AML-193 (cell line): ENCODE measurements at regions not wholly inside any gene's neighbourhood (a gene's known extent, or its start where the extent isn't known, plus 50 kb on each side); places are given as distances from the start of the nearest gene placed in this dataset.
A peak's percentile ranks its signal among the peaks of the same experiment; 100 is the strongest.

Source experiments
- DNase-seq, 2 experiments: peaks; one replicate each; lab custom pipeline; 2025; lab: John Stamatoyannopoulos, UW

- no peak for DNase-seq
Observed at GRCh38 chr1:81478219-81478618, 322.5 kb upstream of the ADGRL2 start.

DNA sequence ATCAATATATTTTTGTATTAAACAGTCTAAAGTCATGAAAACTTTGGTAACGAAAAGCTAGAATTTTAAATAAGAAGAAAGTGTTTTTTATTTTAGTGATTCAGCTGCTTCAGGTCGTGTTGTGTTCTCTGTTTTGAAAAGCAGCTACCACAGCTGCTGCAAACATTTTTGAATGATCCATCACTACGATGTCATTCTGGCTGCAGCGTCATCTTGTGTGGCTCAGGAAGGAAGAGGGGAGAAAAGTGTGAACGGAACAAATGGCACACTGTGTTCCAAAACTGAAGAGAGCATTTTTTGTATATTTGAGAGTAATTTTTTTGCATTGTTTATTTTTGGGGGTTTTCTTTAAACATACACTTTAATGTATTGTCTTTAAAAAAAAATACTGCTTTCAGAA is 323.0 kb upstream of the ADGRL2 start:
- no peak for DNase-seq

GRCh38 chr1:81472387-81472786 is 328.3 kb upstream of the ADGRL2 start:
- no peak for DNase-seq

GRCh38 chr1:81471255-81471654 is 329.5 kb upstream of the ADGRL2 start:
- no peak for DNase-seq

DNA sequence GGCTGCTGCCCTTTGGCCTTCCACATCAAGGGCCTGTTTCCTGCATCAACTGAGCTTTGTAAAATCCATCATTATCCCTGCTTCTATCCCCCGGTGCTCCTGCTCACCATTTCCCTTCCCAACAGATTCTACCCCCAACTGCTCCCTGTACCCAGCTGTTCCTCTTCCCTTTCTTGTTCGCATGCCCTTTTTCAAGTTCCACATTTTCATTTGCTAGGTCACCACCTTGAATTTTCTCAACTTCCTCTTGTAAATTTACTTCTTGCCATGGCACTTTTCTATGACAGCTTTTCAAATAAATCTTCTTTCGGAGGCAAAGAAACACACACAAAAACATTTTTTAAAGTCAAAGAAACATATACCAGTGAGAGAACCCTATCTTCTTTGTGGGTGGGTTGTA is 330.5 kb upstream of the ADGRL2 start:
- DNase-seq, result peak in 1 of 2 experiments; percentile 2

GRCh38 chr1:81467383-81467782 is 333.4 kb upstream of the ADGRL2 start:
- DNase-seq, result no peak

DNA sequence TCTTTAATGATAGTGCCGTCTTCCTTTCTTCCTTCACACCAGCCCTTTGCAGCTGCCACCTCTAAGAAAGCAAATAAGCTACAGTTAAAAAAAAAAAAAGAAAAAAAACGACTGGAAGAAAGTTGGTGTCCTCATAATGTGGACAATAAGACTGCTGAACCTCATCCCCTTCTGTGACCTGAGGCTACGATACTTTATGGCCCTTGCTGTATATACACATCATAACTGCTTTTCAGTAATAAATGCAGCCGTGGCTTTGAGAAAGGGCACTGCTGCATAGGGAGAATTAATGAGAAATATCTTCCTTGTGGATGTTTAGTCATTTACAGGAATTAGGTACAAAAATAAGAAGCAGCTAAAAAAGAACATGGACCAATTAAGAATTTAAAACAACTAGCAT is 333.8 kb upstream of the ADGRL2 start:
- DNase-seq, result no peak

GRCh38 chr1:81463936-81464837 is 336.5 kb upstream of the ADGRL2 start:
- no peak for DNase-seq

- no peak for DNase-seq
Observed at GRCh38 chr1:81459043-81459442, 341.7 kb upstream of the ADGRL2 start.

- no peak for DNase-seq
Observed at GRCh38 chr1:81458186-81458585, 342.5 kb upstream of the ADGRL2 start.

DNA sequence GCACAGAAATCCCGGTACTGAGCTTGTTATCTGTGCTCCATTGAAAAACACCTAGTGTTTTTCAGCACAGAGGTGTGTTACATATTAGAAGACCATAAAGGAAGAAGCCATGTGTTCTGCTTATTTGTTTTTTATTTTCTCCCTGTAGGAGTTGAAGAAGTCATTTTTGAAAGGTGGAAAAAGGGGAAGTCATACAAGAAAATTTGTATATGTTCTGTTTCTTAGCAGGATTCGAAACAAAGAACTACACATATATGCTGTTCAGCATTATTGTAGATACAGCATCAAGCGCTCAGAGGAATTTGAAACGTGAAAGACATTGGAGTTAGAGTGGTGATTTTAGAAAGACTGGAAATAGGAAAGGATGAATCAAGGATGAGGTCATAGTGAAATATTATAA is 345.3 kb upstream of the ADGRL2 start:
- DNase-seq, result no peak

GRCh38 chr1:81453971-81454370 is 346.8 kb upstream of the ADGRL2 start:
- DNase-seq, result no peak

- DNase-seq, result no peak
Observed at GRCh38 chr1:81453367-81453703, 347.4 kb upstream of the ADGRL2 start.

GRCh38 chr1:81452693-81453366 is 347.9 kb upstream of the ADGRL2 start:
- DNase-seq, result no peak

- no peak for DNase-seq
Observed at GRCh38 chr1:81449786-81450185, 350.9 kb upstream of the ADGRL2 start.

GRCh38 chr1:81446000-81446669 is 354.6 kb upstream of the ADGRL2 start:
- no peak for DNase-seq

GRCh38 chr1:81443288-81443687 is 357.4 kb upstream of the ADGRL2 start:
- DNase-seq, result no peak

DNA sequence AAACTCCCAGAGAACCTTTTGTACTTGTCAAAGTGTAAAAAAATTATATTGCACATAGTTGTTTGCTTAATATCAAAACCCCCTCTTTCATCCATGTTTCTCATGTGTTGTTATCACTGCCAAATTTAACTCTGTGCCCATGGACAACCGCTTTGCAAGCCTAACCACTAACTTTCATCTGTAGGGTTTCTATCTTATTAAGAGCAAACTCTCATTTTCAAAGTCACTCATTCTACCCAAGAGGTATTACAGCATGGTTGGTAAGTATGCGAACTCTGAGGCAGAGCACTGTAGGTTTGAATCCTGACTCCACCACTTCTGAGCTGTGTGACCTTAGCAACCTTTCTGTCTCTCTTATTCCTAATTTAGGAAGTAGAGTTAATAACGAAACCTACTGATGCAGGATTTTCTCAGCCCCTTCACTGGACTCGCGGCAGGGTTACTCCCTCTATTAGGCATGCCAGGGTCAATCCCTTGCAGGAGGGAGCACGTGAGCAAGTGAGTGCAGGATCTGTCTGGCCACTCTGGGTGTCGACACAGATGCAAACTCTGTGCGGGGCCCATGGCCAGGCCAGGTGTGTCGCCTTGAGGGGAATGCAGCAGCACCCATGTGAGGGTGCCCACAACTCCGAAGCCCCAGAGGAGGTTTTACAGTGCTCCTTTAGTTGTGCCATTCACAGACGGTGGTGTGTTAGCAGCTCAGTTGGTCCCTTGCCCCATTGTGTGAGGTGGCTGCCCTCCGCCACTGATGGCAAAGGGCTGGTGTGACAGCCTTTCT is 361.5 kb upstream of the ADGRL2 start:
- no peak for DNase-seq

DNA sequence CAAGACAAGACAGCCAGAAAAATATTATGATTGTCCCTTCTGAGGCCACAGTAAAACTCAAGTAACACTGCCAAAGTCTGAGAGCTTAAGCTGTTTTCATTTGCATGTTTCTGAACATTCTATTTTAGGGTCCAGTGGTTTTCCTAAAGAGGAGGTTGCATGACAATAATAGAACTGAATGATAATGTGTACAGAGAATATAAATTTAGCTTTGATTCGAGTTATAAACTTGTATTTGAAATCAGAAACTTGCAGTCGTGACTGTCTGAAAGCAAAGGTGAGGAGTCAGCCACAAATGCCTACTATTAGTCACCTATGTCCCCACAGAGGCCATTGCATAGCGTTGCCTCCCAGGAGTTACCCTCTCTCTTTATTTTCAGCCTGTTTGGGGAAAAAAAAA is 363.1 kb upstream of the ADGRL2 start:
- no peak for DNase-seq

DNA sequence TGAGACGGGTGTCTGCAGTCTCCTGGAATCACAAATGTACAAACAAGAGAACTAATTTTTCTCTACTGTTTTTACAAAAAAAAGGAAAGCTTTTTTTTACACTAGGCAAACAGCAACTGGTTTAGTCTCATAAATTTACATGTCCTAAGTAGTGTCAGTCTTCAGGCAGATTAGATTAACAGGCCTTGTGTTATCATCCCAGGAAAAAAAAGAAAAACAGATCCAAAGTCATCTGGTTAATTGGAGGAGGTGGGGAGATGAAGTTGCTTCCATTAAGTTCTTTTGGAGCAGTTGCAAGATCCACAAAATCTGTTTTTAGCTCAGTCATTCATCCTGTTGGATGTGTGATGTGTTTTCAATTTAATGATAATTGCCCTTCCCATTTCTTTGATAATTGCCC is 363.5 kb upstream of the ADGRL2 start:
- DNase-seq, result no peak

GRCh38 chr1:81435175-81435574 is 365.6 kb upstream of the ADGRL2 start:
- no peak for DNase-seq

- DNase-seq, result no peak
Observed at GRCh38 chr1:81433676-81434075, 367.1 kb upstream of the ADGRL2 start.
